ENCODE measurements at regions not wholly inside any gene's neighbourhood (a gene's known extent, or its start where the extent isn't known, plus 50 kb on each side); places are given as distances from the start of the nearest gene placed in this dataset.

GRCh38 chr14:101225157-101226152, 321.9 kb upstream of the RTL1 start:
- DNase-seq, result no peak

- DNase-seq, result no peak
Observed at GRCh38 chr14:101226265-101226602, 322.7 kb upstream of the RTL1 start.

GRCh38 chr14:101226603-101227425, 323.3 kb upstream of the RTL1 start:
- DNase-seq, result no peak

GRCh38 chr14:101227611-101228594, 324.4 kb upstream of the RTL1 start:
- no peak for DNase-seq

GRCh38 chr14:101228949-101229541, 325.5 kb upstream of the RTL1 start:
- no peak for DNase-seq

GRCh38 chr14:101229666-101230065, 326.1 kb upstream of the RTL1 start:
- DNase-seq, result no peak

GRCh38 chr14:101230161-101230850, 326.8 kb upstream of the RTL1 start:
- DNase-seq, result no peak

GRCh38 chr14:101230851-101231550, 327.5 kb upstream of the RTL1 start:
- DNase-seq, result no peak

- DNase-seq, result no peak
Observed at GRCh38 chr14:101231828-101232227, 328.3 kb upstream of the RTL1 start.

- no peak for DNase-seq
Observed at GRCh38 chr14:101232340-101233020, 328.8 kb upstream of the DIO3 start.

GRCh38 chr14:101233021-101233366, 328.3 kb upstream of the DIO3 start:
- DNase-seq, result no peak

- no peak for DNase-seq
Observed at GRCh38 chr14:101233391-101233790, 327.9 kb upstream of the DIO3 start.

- no peak for DNase-seq
Observed at GRCh38 chr14:101233808-101234207, 327.5 kb upstream of the DIO3 start.

- no peak for DNase-seq
Observed at GRCh38 chr14:101234244-101234937, 326.9 kb upstream of the DIO3 start.

- DNase-seq, result no peak
Observed at GRCh38 chr14:101234999-101235334, 326.3 kb upstream of the DIO3 start.

- DNase-seq, result peak in 35 of 56 donors; percentile 7 to 74 (median 29)
Observed at GRCh38 chr14:101235335-101236103, 325.8 kb upstream of the DIO3 start.

GRCh38 chr14:101236496-101237251, 324.6 kb upstream of the DIO3 start:
- no peak for DNase-seq

Data from amygdala (tissue), 56 donors.